Liver (tissue), 8 donors: ENCODE measurements at regions not wholly inside any gene's neighbourhood (a gene's known extent, or its start where the extent isn't known, plus 50 kb on each side); places are given as distances from the start of the nearest gene placed in this dataset.

Experiments
- DNase-seq: peaks from one replicate; pipeline ENCODE4 v3.0.0-alpha.2; 2017; ENCODE audit warnings: low spot score
- H3K27ac ChIP-seq, 2 donors: one replicate each; pipeline ENCODE4 v1.7.0; 2013; ENCODE audit warnings: inconsistent platforms in 2 of 2, low read length in 2 of 2, control low read depth in 1 of 2, low read depth in 1 of 2, mild to moderate bottlenecking in 1 of 2
- H3K27me3 ChIP-seq, 4 donors: one replicate each; pipeline versions ENCODE4 v1.6.1 to v1.7.0; 2013; ENCODE audit warnings: low read length in 3 of 4, inconsistent platforms in 1 of 4, mild to moderate bottlenecking in 1 of 4, moderate library complexity in 1 of 4; ENCODE audit not compliant: control insufficient read depth in 4 of 4, insufficient read depth in 4 of 4
- H3K36me3 ChIP-seq, 4 donors: one replicate each; pipeline versions ENCODE4 v1.6.1 to v1.7.0; 2013; ENCODE audit warnings: low read length in 3 of 4, mild to moderate bottlenecking in 3 of 4, low read depth in 1 of 4, moderate library complexity in 1 of 4; ENCODE audit not compliant: control insufficient read depth in 4 of 4, insufficient read depth in 3 of 4
- H3K4me1 ChIP-seq, 4 donors: one replicate each; pipeline versions ENCODE4 v1.6.1 to v1.7.0; 2013; ENCODE audit warnings: low read length in 3 of 4, mild to moderate bottlenecking in 3 of 4, moderate library complexity in 1 of 4; ENCODE audit not compliant: control insufficient read depth in 4 of 4, insufficient read depth in 4 of 4
- H3K4me3 ChIP-seq, 3 donors: one replicate each; pipeline versions ENCODE4 v1.6.1 to v1.7.0; 2013; ENCODE audit warnings: low read length in 3 of 3, control low read depth in 1 of 3, low read depth in 1 of 3, mild to moderate bottlenecking in 1 of 3
- H3K9ac ChIP-seq, 2 donors: one replicate each; pipeline ENCODE4 v1.7.0; 2013; ENCODE audit warnings: low read length in 2 of 2, mild to moderate bottlenecking in 2 of 2, moderate library complexity in 2 of 2, control low read depth in 1 of 2, low read depth in 1 of 2
- H3K9me3 ChIP-seq, 4 donors: one replicate each; pipeline versions ENCODE4 v1.6.1 to v1.7.0; 2013; ENCODE audit warnings: low read length in 3 of 4; ENCODE audit not compliant: control insufficient read depth in 4 of 4
- CTCF ChIP-seq: fragments of 150-350 bp; IDR thresholded peaks from 2 replicates; pipeline ENCODE4 v1.5.1; 2017; ENCODE audit warnings: improper control_type of control experiment, low read depth, low read length; ENCODE audit not compliant: missing input control
- EGR1 ChIP-seq, 2 donors: IDR thresholded peaks; 2 replicates each; pipeline ENCODE4 v1.6.1; 2016 to 2018; ENCODE audit warnings: antibody characterized with exemption in 2 of 2, low read depth in 2 of 2
- FOXA1 ChIP-seq: IDR thresholded peaks from 2 replicates; pipeline ENCODE4 v1.6.1; 2016; ENCODE audit warnings: antibody characterized with exemption
- FOXA2 ChIP-seq: IDR thresholded peaks from 2 replicates; pipeline ENCODE4 v1.6.1; 2016; ENCODE audit warnings: antibody characterized with exemption
- HNF4A ChIP-seq, 2 donors: conservative IDR thresholded peaks; 2 replicates each; pipeline ENCODE4 v1.6.1; 2016; ENCODE audit warnings: antibody characterized with exemption in 2 of 2, mild to moderate bottlenecking in 2 of 2
- HNF4G ChIP-seq: IDR thresholded peaks from 2 replicates; pipeline ENCODE4 v1.6.1; 2016; ENCODE audit warnings: antibody characterized with exemption
- JUND ChIP-seq, 2 donors: IDR thresholded peaks; 2 replicates each; pipeline ENCODE4 v1.6.1; 2016; ENCODE audit warnings: antibody characterized with exemption in 2 of 2
- MAX ChIP-seq: IDR thresholded peaks from 2 replicates; pipeline ENCODE4 v1.6.1; 2016; ENCODE audit warnings: antibody characterized with exemption
- NR2F2 ChIP-seq: IDR thresholded peaks from 2 replicates; pipeline ENCODE4 v1.6.1; 2016; ENCODE audit warnings: antibody characterized with exemption
- RAD21 ChIP-seq, 2 donors: IDR thresholded peaks; 2 replicates each; pipeline ENCODE4 v1.6.1; 2016; ENCODE audit warnings: antibody characterized with exemption in 2 of 2, mild to moderate bottlenecking in 2 of 2
- RXRA ChIP-seq, 2 donors: IDR thresholded peaks; 2 replicates each; pipeline ENCODE4 v1.6.1; 2017 to 2018; ENCODE audit warnings: antibody characterized with exemption in 2 of 2, mild to moderate bottlenecking in 1 of 2
- SP1 ChIP-seq: IDR thresholded peaks from 2 replicates; pipeline ENCODE4 v1.6.1; 2018; ENCODE audit warnings: antibody characterized with exemption, mild to moderate bottlenecking
- TAF1 ChIP-seq: conservative IDR thresholded peaks from 2 replicates; pipeline ENCODE4 v1.6.1; 2016; ENCODE audit warnings: antibody characterized with exemption, mild to moderate bottlenecking
- YY1 ChIP-seq: IDR thresholded peaks from 2 replicates; pipeline ENCODE4 v1.6.1; 2016; ENCODE audit warnings: antibody characterized with exemption, mild to moderate bottlenecking
- ZBTB33 ChIP-seq: IDR thresholded peaks from 2 replicates; pipeline ENCODE4 v1.6.1; 2016; ENCODE audit warnings: antibody characterized with exemption
- WGBS: extraction: QIAGEN DNeasy Blood & Tissue Kit; methylation state at CpG from one replicate; pipeline ENCODE4 v1.1.7; 2013; 5-methylcytosine and 5-hydroxymethylcytosine counted together
- donor health status: healthy.
- donor health status: healthy.
- donor health status: healthy.
- donor health status: healthy.
- donor health status: healthy.

- TF ChIP-seq MAX (no peak), SP1 (no peak)
Measured at GRCh38 chr3:187551416-187551815, 118.8 kb downstream of the SST start.

GRCh38 chr3:187550446-187550845, 119.7 kb downstream of the SST start:
- WGBS: 98% methylated on average over 1 of the region's 1 CpG
- no peaks in the 10 kb centered on the region for H3K9me3 ChIP-seq
- no peak overlapping the region for H3K27ac ChIP-seq
- H3K4me3 ChIP-seq: no peak overlapping the region
- TF ChIP-seq NR2F2 (no peak), HNF4G (no peak), EGR1 (IDR thresholded peaks at IDR 0.05; ENCODE audit: low read depth in 2 of 2) (no peak), RAD21 (IDR thresholded peaks at IDR 0.05) (no peak), RXRA (IDR thresholded peaks at IDR 0.05) (no peak), MAX (no peak), FOXA2 (no peak)
- no peaks in the 10 kb centered on the region for H3K36me3 ChIP-seq
- H3K4me1 ChIP-seq: no peaks in the 10 kb centered on the region
- peaks cover 0 to 2% (median 0%) of the 10 kb centered on the region in 4 donors for H3K27me3 ChIP-seq
- H3K9ac ChIP-seq: no peak overlapping the region
- DNase-seq: no peak

More at GRCh38 chr3:187551416-187551815, 118.8 kb downstream of the SST start:
- Histone ChIP-seq H3K36me3 (no peaks in the 10 kb centered on the region), H3K4me3 (no peak overlapping the region), H3K27me3 (peaks cover 0 to 2% (median 0%) of the 10 kb centered on the region in 4 donors), H3K4me1 (no peaks in the 10 kb centered on the region), H3K9me3 (no peaks in the 10 kb centered on the region), H3K9ac (no peak overlapping the region), H3K27ac (no peak overlapping the region)
- no peak for DNase-seq

GRCh38 chr3:187545366-187545765, 124.8 kb downstream of the SST start:
- Histone ChIP-seq H3K4me1 (no peaks in the 10 kb centered on the region), H3K4me3 (no peak overlapping the region), H3K9ac (no peak overlapping the region), H3K27ac (no peak overlapping the region), H3K9me3 (no peaks in the 10 kb centered on the region), H3K27me3 (peaks cover 0 to 2% (median 0%) of the 10 kb centered on the region in 4 donors), H3K36me3 (no peaks in the 10 kb centered on the region)
- 93% methylated on average over 5 of the region's 5 CpGs for WGBS
- no peak for TF ChIP-seq YY1
- TF ChIP-seq MAX: no peak
- TF ChIP-seq RAD21 (IDR thresholded peaks at IDR 0.05): no peak
- TF ChIP-seq ZBTB33: no peak
- TF ChIP-seq TAF1: no peak
- TF ChIP-seq SP1: no peak
- TF ChIP-seq FOXA1: no peak
- TF ChIP-seq RXRA (IDR thresholded peaks at IDR 0.05): no peak
- no peak for TF ChIP-seq JUND (IDR thresholded peaks at IDR 0.05)
- TF ChIP-seq HNF4A (conservative IDR thresholded peaks at IDR 0.05): no peak
- no peak for TF ChIP-seq CTCF
- no peak for DNase-seq
